GM21825 (cell line): ENCODE measurements at regions not wholly inside any gene's neighbourhood (a gene's known extent, or its start where the extent isn't known, plus 50 kb on each side); places are given as distances from the start of the nearest gene placed in this dataset.
"Not testable (repeated sequence)": the region's sequence is repeated elsewhere in the genome, so short reads cannot be mapped to it uniquely, and the experiment has no call there.

ENCODE experiments used
- ATAC-seq: cut with Tn5 transposase; IDR thresholded peaks from one replicate; pipeline ENCODE4 v1.9.1; 2021; ENCODE audit warnings: mild to moderate bottlenecking, moderate library complexity; ENCODE audit not compliant: unreplicated experiment

- ATAC-seq = no peak
These were observed 195.1 kb downstream of the ACKR3 start for GRCh38 chr2:236764716-236765115.

- ATAC-seq = no peak
These were observed 195.9 kb downstream of the ACKR3 start for GRCh38 chr2:236765478-236765877.

- no peak for ATAC-seq
These were observed 197.2 kb downstream of the ACKR3 start for GRCh38 chr2:236766850-236767249.

- ATAC-seq = no peak
These were observed 198.3 kb downstream of the ACKR3 start for GRCh38 chr2:236767941-236768340.

- ATAC-seq = no peak
These were observed 198.9 kb downstream of the ACKR3 start for GRCh38 chr2:236768393-236769140.

GRCh38 chr2:236769981-236770671 is 200.5 kb downstream of the ACKR3 start:
- no peak for ATAC-seq

GRCh38 chr2:236772220-236772837 is 202.7 kb downstream of the ACKR3 start:
- ATAC-seq = no peak

- no peak for ATAC-seq
These were observed 203.6 kb downstream of the ACKR3 start for GRCh38 chr2:236773206-236773605.

- ATAC-seq = no peak
These were observed 204.5 kb downstream of the ACKR3 start for GRCh38 chr2:236774171-236774570.

- no peak for ATAC-seq
These were observed 205.9 kb downstream of the ACKR3 start for GRCh38 chr2:236775511-236775910.

- ATAC-seq = no peak
These were observed 206.6 kb downstream of the ACKR3 start for GRCh38 chr2:236776206-236776605.

- ATAC-seq = no peak
These were observed 207.1 kb downstream of the ACKR3 start for GRCh38 chr2:236776695-236777251.

- no peak for ATAC-seq
These were observed 207.8 kb downstream of the ACKR3 start for GRCh38 chr2:236777408-236777807.

- no peak for ATAC-seq
These were observed 212.6 kb downstream of the ACKR3 start for GRCh38 chr2:236781933-236782816.

- ATAC-seq = no peak
These were observed 213.3 kb downstream of the ACKR3 start for GRCh38 chr2:236782938-236783337.

- ATAC-seq = no peak
These were observed 213.9 kb downstream of the ACKR3 start for GRCh38 chr2:236783417-236784020.

- no peak for ATAC-seq
These were observed 216.0 kb downstream of the ACKR3 start for GRCh38 chr2:236785611-236786057.

- ATAC-seq = no peak
These were observed 217.1 kb downstream of the ACKR3 start for GRCh38 chr2:236786751-236787150.

GRCh38 chr2:236787376-236787775 is 217.8 kb downstream of the ACKR3 start:
- ATAC-seq = not testable (repeated sequence)

- ATAC-seq = no peak
These were observed 218.3 kb downstream of the ACKR3 start for GRCh38 chr2:236787885-236788284.
